Activated CD4-positive, alpha-beta T cell treated with anti-CD3 and anti-CD28 coated beads for 1 hour (primary cell): ENCODE measurements at regions not wholly inside any gene's neighbourhood (a gene's known extent, or its start where the extent isn't known, plus 50 kb on each side); places are given as distances from the start of the nearest gene placed in this dataset.
"Not testable (repeated sequence)": the region's sequence is repeated elsewhere in the genome, so short reads cannot be mapped to it uniquely, and the experiment has no call there.

Experiments used
- DNase-seq: peaks from one replicate; pipeline ENCODE4 v3.0.0-alpha.2; 2020

- no peak for DNase-seq
These were observed 267.8 kb downstream of the KTN1 start for GRCh38 chr14:55847766-55848165.

GRCh38 chr14:55848964-55849363 is 269.0 kb downstream of the KTN1 start:
- DNase-seq: no peak

GRCh38 chr14:55849833-55850232 is 268.4 kb upstream of the PELI2 start:
- DNase-seq: no peak

- DNase-seq: no peak
These were observed 267.4 kb upstream of the PELI2 start for GRCh38 chr14:55850825-55851241.

- no peak for DNase-seq
These were observed 266.9 kb upstream of the PELI2 start for GRCh38 chr14:55851301-55851700.

- DNase-seq: no peak
These were observed 266.2 kb upstream of the PELI2 start for GRCh38 chr14:55851961-55852360.

GRCh38 chr14:55855751-55856150 is 262.5 kb upstream of the PELI2 start:
- DNase-seq: no peak

- DNase-seq: no peak
These were observed 259.6 kb upstream of the PELI2 start for GRCh38 chr14:55858604-55859003.

- DNase-seq: not testable (repeated sequence)
These were observed 256.6 kb upstream of the PELI2 start for GRCh38 chr14:55861561-55861960.

- no peak for DNase-seq
These were observed 253.1 kb upstream of the PELI2 start for GRCh38 chr14:55864890-55865655.

GRCh38 chr14:55867311-55867710 is 250.9 kb upstream of the PELI2 start:
- DNase-seq: no peak

GRCh38 chr14:55867719-55868118 is 250.5 kb upstream of the PELI2 start:
- no peak for DNase-seq

- no peak for DNase-seq
These were observed 248.7 kb upstream of the PELI2 start for GRCh38 chr14:55869397-55870049.

GRCh38 chr14:55873169-55873568 is 245.0 kb upstream of the PELI2 start:
- DNase-seq: no peak

GRCh38 chr14:55874785-55875184 is 243.4 kb upstream of the PELI2 start:
- no peak for DNase-seq

GRCh38 chr14:55877942-55878341 is 240.3 kb upstream of the PELI2 start:
- no peak for DNase-seq

- DNase-seq: no peak
These were observed 236.5 kb upstream of the PELI2 start for GRCh38 chr14:55881577-55882241.

GRCh38 chr14:55884819-55885218 is 233.4 kb upstream of the PELI2 start:
- DNase-seq: no peak

- DNase-seq: no peak
These were observed 229.1 kb upstream of the PELI2 start for GRCh38 chr14:55889124-55889523.

GRCh38 chr14:55891692-55892091 is 226.5 kb upstream of the PELI2 start:
- no peak for DNase-seq

- DNase-seq: no peak
These were observed 225.3 kb upstream of the PELI2 start for GRCh38 chr14:55892906-55893305.

- no peak for DNase-seq
These were observed 224.5 kb upstream of the PELI2 start for GRCh38 chr14:55893705-55894104.

- DNase-seq: no peak
These were observed 221.2 kb upstream of the PELI2 start for GRCh38 chr14:55897031-55897430.

GRCh38 chr14:55898938-55899337 is 219.3 kb upstream of the PELI2 start:
- no peak for DNase-seq
